ENCODE measurements at regions not wholly inside any gene's neighbourhood (a gene's known extent, or its start where the extent isn't known, plus 50 kb on each side); places are given as distances from the start of the nearest gene placed in this dataset.

- no peak overlapping the region for H3K27ac ChIP-seq
- DNase-seq = no peak
- TF ChIP-seq, protein P1, sequence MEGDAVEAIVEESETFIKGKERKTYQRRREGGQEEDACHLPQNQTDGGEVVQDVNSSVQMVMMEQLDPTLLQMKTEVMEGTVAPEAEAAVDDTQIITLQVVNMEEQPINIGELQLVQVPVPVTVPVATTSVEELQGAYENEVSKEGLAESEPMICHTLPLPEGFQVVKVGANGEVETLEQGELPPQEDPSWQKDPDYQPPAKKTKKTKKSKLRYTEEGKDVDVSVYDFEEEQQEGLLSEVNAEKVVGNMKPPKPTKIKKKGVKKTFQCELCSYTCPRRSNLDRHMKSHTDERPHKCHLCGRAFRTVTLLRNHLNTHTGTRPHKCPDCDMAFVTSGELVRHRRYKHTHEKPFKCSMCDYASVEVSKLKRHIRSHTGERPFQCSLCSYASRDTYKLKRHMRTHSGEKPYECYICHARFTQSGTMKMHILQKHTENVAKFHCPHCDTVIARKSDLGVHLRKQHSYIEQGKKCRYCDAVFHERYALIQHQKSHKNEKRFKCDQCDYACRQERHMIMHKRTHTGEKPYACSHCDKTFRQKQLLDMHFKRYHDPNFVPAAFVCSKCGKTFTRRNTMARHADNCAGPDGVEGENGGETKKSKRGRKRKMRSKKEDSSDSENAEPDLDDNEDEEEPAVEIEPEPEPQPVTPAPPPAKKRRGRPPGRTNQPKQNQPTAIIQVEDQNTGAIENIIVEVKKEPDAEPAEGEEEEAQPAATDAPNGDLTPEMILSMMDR (IDR thresholded peaks at IDR 0.05) = no peak
- 45 to 51% methylated on average over 3 of the region's 3 CpGs for WGBS, 2 donors
- peaks cover 4 to 57% (median 41%) of the 10 kb centered on the region in 7 donors for H3K27me3 ChIP-seq
- H3K36me3 ChIP-seq = no peaks in the 10 kb centered on the region
- H3K9me3 ChIP-seq = no peaks in the 10 kb centered on the region
- no peak for ATAC-seq
- H3K4me3 ChIP-seq = no peak overlapping the region
- intact Hi-C loops (cut with DNase I) = no loop called here
- H3K4me1 ChIP-seq = no peaks in the 10 kb centered on the region
Measured at GRCh38 chr12:131637986-131638385, 72.9 kb upstream of the SFSWAP start.

DNA sequence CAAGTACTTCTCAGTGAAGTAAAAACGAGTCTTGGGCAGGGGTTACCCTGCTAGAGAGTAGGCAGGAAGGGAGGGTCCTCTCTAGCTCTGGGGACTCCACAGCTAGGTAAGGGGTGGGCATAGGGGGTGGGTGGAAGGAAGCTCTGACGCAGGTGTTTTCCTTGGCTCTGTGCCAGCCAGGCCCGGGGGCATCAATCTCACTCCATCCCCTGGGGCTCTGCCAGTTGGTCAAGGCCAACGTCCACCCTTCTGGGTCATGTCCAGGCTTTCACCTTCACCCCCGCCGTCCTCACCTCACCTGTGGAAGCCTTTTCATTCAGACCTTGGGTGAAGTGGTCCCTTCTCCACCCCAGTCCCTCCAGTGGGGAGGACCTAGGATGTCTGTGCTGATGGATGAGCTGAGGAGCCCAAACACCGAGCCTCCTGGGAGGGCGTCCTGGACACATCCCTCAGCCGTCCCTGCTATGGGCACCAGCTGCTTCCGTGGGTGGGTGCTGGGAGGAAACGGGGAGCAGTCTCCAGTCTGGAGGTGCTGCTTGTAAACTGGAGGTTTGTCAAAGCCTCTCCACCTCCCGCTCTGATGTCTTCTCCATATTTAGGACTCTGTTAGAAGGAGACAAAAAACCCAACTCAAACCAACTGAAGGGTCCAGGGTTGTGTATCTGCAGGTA is 71.5 kb upstream of the SFSWAP start:
- TF ChIP-seq, protein P1 (IDR thresholded peaks at IDR 0.05) = no peak
- intact Hi-C loops (cut with DNase I) = no loop called here
- Histone ChIP-seq H3K4me3 (no peak overlapping the region), H3K27me3 (peaks cover 4 to 63% (median 49%) of the 10 kb centered on the region in 7 donors), H3K36me3 (no peaks in the 10 kb centered on the region), H3K4me1 (no peaks in the 10 kb centered on the region), H3K9me3 (no peaks in the 10 kb centered on the region), H3K27ac (no peak overlapping the region)
- DNase-seq (no peak), ATAC-seq (no peak)
- WGBS, 2 donors = 56 to 73% methylated on average over 10 to 12 of the region's 12 CpGs

DNA sequence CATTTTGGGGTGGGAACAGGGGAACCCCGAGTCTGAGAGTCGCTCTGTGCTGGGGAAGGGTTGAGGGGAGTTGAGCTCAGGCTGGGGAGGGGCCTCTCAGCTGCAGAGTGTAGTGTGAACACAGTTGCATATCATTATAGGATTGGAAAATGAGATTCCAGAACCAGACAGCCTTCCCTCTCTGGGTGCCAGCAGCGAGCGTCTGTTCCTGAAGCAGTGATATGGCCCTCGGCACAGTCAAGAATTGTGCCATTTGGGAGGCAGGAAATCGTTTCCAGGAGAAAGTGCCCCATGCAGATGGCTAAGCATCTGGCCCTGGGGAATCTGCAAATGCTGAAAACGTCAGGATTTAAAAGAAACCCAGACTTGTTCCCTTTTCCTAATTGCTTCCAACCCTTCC is 70.4 kb upstream of the SFSWAP start:
- Histone ChIP-seq H3K27me3 (peaks cover 4 to 63% (median 51%) of the 10 kb centered on the region in 7 donors), H3K27ac (no peak overlapping the region), H3K4me3 (no peak overlapping the region), H3K9me3 (no peaks in the 10 kb centered on the region), H3K4me1 (no peaks in the 10 kb centered on the region), H3K36me3 (no peaks in the 10 kb centered on the region)
- DNase-seq (no peak), ATAC-seq (no peak)
- intact Hi-C loops (cut with DNase I) = loop anchor here in 5 of 10 donors (5.0 kb wide), 1 partner anchor 328 kb away; no protein-coding TSS in a partner anchor
- 54 to 55% methylated on average over 7 of the region's 7 CpGs for WGBS, 2 donors
- TF ChIP-seq, protein P1 (IDR thresholded peaks at IDR 0.05) = no peak

DNA sequence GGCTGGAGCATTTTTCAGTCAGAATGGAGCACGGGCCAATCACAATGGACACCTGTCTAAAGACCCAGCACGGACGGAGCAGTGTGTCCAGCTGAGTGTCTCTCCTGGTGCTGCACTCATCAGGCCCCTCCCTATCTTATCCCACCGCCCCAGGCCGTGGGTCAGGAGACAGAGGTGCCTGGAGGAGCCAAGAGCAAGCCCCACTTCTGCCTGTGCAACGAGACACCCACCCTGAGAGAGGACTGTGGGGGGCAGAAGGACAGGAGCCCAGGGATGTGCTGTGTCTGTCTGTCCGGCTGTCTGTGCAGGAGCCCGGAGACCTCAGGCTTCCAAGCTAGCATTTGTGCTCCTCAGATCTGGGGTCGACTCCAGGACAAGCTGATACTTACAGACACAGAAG is 69.6 kb upstream of the SFSWAP start:
- intact Hi-C loops (cut with DNase I) = loop anchor here in 5 of 10 donors (5.0 kb wide), 1 partner anchor 329 kb away; no protein-coding TSS in a partner anchor
- Histone ChIP-seq H3K4me3 (no peak overlapping the region), H3K9me3 (no peaks in the 10 kb centered on the region), H3K4me1 (no peaks in the 10 kb centered on the region), H3K36me3 (no peaks in the 10 kb centered on the region), H3K27me3 (peaks cover 4 to 61% (median 44%) of the 10 kb centered on the region in 7 donors), H3K27ac (no peak overlapping the region)
- DNase-seq (no peak), ATAC-seq (no peak)
- WGBS, 2 donors = 74 to 78% methylated on average over 9 of the region's 9 CpGs
- TF ChIP-seq, protein P1 (IDR thresholded peaks at IDR 0.05) = no peak
